NCI-H82 treated with DMSO at 0.1 percent for 48 hours (cell line): ENCODE measurements at regions not wholly inside any gene's neighbourhood (a gene's known extent, or its start where the extent isn't known, plus 50 kb on each side); places are given as distances from the start of the nearest gene placed in this dataset.
"Not testable (repeated sequence)": the region's sequence is repeated elsewhere in the genome, so short reads cannot be mapped to it uniquely, and the experiment has no call there.

ENCODE experiments used
- DNase-seq: peaks from one replicate; lab custom pipeline; 2025; ENCODE audit not compliant: unreplicated experiment; lab: John Stamatoyannopoulos, UW

DNA sequence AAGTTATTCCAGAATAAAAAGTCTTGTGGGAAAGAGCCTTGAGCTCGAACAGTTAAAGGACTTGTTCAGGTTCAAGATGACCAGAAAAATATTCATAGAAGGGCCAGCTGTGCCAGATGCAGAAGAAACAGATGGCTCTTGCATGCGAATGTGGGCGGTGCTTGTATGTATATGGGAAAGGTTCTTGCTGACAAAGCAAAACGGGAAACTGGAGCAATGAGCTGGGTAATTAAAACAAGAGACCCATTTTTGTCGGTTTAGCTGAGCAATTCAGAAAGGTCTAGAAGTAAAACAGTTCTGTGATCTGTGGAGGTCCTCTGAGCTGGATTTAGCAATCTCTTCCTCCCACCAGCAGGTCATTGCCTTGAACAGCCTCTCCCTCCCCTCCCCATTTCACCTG, 107.2 kb upstream of the MARK1 start:
- no peak for DNase-seq

DNA sequence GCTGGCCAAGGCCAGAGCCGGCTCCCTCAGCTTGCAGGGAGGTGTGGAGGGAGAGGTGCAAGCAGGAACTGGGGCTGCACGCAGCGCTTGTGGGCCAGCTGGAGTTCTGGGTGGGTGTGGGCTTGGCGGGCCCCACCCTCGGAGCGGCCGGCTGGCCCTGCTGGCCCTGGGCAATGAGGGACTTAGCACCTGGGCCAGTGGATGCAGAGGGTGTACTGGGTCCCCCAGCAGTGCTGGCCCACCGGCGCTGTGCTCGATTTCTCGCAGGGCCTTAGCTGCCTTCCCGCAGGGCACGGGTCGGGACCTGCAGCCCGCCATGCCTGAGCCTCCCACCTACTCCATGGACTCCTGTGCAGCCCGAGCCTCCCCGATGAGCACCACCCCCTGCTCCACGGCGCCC, 115.6 kb upstream of the MARK1 start:
- not testable (repeated sequence) for DNase-seq

DNA sequence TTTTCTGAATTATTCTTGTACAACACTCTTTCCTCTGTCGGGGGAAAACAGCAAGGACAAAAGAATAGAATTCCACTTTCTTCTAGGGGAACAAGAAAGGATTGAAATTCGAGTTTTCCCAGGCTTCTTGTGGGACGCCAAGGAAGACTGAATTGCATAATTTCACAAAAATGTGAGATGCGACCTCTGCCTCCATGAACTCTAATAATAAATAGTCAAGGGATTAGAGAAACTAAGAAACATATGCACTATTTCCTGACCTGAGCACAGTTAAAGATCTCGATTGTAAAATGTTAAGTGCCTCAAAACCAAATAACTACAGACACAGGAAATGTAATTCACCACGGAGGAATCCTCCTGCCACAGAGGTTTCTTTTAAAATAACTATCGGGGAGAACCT, 117.3 kb upstream of the MARK1 start:
- no peak for DNase-seq

DNA sequence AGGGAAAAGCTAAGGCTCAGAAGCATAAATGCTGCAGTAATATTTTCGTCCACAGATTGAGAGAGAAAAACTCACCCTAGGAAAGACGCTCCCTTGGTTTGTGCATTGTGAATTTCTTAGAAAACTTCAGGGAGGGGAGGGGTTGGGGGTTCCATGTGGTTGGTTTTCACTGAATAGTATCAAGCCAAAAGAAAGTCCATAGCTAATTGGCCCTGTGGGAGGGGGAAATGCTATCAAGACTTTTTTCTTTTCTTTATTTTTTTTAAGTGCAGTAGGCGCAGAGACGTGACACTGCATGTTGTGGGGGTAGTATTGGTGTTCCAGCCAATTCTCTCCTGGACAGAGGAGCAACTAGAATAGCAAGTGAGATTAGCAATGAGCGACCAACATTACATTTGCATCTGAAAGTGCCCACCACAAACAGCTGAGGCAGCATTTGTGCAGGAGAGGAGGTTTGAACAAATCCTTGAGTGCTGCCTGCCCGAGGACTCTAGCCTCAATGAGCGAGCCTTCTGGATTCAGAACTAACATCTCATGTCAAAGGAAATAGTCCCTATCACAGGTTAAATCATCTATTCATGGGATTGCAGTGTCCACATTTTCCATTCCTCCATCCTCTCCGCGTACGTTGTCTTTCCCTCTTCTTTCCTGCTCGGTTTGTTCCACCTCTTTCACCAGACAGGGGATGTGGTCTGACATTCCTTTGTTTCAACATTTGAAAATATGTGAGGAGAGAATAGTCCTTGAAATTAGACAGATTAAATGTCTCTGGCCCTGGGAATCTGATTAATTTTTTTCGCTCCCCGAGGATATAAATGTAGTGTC, 118.0 kb upstream of the MARK1 start:
- DNase-seq, result no peak

DNA sequence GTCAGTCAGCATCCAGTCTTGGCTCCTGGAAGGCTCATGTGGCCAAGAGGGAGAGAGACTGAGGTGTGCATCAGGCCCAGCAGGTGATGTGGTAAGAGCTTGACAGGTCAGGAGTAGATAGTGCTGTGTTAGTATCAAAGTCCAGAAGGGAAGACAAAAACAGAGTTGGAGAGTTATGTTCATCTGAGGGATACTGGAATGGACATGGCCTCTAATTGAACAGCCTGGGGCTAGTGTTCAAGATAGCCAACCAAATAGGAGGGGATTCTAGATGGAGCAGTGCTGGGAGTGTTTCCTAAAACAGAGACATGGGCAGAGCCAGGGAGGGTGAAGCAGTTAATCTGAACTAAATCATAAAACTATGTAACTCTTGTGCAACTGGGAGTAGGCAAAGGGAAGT, 120.7 kb upstream of the MARK1 start:
- no peak for DNase-seq

DNA sequence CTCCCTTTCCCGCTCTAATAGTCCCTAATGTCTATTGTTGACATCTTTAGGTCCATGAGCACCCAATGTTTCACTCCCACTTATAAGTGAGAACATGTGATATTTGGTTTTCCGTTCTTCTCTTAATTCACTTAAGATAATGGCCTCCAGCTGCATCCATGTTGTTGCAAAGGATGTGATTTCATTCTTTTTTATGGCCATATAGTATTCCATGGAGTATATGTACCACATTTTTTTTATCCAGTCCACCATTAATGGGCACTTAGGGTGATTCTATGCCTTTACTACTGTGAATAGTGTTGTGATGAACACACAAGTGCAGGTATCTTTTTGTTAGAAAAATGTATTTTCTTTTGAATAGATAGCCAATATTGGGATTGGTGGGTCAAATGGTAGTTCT, 126.0 kb upstream of the RAB3GAP2 start:
- no peak for DNase-seq

DNA sequence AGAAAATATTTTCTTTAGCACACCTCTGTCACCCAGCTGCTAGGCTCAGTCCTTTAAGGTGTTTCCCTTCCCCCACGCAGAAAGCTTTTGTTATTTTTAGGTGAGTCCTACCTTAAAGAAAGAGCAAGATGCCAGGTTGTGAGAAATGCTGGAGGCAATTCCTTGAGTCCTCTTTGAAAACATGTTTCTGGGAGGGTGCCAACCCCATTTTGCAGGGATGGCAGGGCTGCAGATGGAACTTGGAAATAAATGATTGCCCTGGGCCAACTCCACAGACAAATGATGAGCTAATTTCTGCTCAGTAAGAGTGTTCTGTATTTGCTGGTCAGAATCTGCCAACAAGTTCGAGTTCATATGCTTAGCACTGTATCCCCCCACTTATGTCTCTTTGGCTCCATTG, 119.2 kb upstream of the RAB3GAP2 start:
- DNase-seq, result no peak

DNA sequence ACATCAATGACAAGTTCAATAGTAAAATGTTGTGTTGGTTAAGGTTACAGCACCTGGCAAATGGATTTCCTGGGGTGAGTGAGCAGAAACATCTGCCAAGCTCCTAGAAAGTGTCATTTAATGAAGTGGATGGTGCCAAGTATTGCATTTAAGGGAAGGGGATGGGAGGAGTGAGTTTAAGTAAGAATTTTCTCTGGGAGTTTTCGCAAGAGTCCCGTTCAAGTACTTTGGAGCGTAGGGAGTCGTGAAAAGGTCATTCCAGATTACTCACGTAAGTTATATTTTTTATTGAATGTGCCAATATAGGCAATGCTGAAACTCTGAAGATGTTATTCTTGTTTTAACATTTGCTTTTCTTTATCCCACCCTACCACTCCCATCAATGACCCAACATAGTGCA, 117.4 kb upstream of the RAB3GAP2 start:
- no peak for DNase-seq

DNA sequence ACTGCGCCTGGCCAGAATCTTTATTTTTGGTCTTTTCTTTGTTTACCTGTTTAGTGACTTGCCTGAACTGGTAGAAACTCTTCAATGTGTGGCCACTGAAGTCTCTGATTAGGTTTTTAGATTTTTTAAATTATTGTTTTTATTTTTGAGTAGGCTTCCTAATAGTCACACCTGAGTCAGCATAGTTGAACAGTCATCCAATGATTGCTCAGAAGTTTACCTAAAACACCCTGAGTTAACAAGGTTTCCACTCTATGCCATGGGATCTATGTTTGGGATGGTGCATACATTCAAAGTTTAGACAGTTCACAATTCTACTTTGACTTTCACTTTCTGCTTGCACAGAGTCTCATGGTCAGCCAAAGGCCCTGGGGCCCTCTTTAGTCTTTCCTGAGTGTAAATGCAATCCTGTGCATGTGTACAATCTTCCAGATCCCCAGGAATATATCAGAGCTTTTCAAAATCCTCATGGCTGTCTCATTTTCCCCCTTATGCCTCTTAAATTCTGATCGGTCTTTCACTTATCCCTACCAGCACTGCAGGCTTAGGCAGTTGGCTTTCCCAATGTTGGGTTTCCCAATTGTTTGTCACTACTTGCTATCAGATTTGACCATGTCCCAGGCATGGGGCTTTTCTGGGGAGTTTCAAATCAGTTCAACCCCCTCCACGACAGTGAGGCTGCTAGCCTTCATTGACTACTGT, 114.4 kb upstream of the RAB3GAP2 start:
- DNase-seq, result no peak

DNA sequence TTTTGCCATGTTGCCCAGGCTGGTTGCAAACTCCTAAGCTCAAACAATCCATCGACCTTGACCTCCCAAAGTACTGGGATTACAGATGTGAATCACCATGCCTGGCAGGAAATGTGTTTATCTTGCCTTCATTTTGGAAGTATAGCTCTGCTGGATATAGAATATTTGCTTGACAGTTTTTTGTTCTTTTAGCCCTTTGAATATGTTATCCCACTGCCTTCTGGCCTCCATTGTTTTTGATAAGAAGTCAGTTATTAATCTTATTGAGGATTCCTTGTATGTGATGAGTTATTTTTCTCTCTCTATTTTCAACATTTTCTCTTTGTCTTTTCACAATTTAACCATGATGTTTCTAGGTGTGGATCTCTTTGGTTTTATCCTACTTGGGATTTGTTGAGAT, 112.9 kb upstream of the RAB3GAP2 start:
- no peak for DNase-seq

DNA sequence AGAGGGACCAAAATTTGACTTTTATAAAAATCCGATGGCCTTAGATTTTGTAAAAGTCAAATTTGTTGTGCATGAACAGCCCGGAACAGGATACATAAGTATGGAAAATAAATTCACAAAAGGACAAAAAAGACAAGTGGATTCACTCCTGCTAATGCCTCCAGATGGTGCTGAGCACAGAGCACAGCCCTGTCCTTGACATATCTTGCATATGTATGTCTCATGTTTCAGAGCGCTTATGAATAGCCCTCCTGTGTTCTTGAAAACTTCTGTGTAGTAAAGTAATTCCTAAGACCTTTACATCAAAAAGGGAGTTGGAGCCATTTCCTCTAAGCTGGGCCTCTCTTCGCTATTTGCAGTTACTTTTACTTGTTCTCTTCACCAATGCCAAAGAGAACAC, 110.7 kb upstream of the RAB3GAP2 start:
- no peak for DNase-seq

DNA sequence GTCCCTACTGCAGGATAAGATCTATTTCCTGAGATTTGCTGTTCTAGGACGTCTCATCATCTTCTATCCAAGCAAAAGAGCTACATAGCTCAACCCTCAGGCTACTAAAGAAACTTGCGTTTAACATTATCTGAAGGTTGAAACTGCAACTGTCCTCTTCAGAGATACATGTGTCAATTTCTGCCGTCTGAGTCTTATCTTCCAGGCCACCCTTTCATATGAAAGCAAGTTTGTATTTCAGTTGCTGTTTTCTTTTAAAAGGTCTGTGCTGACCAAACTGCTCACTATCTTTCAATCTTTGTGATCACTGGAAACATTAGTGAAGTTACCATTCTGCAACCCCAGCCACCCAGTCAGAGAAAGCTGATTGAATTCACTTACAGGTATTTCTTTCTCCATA, 108.6 kb upstream of the RAB3GAP2 start:
- no peak for DNase-seq

DNA sequence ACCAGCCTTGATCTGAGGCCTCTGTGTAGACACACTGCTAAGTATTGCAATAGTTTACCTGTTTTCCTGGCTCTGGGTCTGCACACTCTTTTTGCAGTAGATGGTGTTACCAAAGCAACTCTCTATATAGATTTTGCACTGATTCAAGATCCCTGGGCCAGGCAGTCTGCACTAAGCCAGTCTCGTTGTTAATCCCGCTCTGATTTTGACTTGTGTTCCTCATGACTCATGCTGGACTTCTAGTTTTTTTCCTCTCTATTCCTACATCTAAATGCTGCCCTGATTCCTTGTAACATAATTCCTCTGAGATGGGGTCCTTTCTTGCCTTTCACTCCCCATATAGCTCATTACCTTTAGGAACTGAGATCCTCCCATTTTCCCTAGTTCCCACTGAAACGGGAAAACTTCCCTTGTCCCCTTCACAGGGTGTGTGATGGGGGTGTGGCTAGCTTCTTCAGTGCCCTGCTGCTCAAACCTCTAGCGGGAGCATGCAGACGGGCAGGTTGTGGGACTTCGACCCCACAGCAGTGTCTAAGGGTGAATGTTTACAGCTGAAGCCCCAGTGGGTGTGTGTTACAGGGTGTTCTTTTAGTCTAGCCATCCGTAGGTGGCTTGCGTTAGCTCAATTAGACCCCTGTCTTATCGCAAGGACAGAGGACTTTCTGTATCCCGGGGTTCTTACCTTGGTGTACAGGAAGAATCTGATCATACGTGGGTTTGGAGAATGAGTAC, 106.5 kb upstream of the RAB3GAP2 start:
- DNase-seq, result no peak

DNA sequence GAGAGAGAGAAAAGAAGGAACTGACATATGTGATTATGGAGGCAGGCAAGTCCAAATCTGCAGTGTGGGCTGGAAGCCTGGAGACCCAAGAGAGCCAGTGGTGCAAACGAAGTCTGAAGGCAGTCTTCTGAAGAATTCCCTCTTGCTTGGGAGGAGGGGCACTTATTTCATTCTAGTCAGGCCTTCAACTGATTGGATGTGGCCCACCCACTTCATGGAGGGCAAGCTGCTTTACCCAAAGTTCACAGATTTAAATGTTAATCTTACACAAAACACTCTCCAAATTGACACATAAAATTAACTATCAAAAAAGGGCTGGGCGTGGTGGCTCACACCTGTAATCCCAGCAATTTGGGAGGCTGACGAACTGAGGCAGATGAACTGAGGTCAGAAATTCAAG, 103.5 kb upstream of the RAB3GAP2 start:
- no peak for DNase-seq

DNA sequence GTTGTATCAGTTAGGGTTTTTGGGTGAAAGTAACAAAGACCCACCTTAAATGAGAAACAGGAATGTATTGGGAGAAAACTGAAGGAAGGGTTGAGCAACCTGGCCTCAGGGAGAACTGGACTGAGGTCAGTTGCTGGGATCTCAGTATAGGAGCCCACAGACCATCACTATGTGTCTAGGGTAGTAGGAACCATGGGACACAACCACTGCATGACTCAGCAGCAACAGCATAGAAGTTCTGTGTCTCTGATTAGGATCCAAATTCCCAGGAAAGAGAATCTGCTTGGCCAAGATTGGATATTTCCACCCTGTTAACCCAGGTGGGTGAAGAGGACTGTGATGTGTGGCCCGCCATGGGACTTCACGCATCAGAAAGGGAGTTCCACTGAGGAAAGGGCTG, 102.2 kb upstream of the RAB3GAP2 start:
- DNase-seq, result no peak

DNA sequence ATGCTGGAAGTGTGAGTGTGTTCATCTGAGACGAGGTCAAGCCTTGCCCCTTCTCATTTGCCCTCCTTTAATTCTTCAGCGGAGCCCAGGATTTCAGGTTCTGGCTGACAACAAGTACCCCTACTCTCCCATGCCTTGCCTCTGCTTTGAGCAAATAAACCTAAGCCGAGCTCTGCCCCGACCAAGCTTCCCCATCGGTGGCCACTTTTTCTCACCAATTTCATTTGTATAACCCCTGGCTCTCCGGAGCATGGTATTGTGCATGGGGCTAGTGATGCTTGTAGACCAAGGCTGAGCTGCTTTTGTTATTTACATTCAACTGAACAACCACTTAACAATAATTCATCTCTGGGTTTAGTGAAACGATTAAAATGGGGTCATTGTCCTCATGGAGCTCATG, 100.2 kb upstream of the RAB3GAP2 start:
- DNase-seq, result no peak

DNA sequence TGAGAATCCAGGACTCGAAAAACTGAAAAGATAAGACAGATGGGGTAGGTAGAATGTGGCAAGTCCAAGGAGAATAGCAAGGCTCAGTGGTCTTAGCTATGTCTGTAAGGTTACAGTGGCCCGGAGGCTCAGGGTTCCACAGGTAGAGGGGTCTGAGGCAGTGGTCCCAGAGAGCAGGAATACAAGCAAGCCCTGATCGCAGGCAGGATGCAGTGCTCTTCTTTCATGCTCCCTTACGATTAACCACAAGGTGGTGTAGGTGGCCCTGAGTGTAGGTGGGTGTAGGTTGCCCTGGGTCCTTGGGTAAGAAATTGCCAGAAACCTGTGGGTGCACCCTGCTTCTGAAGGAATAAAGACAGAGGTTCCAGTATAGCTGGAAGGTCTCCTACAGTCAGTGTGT, 99.1 kb upstream of the RAB3GAP2 start:
- DNase-seq, result peak; percentile 27

DNA sequence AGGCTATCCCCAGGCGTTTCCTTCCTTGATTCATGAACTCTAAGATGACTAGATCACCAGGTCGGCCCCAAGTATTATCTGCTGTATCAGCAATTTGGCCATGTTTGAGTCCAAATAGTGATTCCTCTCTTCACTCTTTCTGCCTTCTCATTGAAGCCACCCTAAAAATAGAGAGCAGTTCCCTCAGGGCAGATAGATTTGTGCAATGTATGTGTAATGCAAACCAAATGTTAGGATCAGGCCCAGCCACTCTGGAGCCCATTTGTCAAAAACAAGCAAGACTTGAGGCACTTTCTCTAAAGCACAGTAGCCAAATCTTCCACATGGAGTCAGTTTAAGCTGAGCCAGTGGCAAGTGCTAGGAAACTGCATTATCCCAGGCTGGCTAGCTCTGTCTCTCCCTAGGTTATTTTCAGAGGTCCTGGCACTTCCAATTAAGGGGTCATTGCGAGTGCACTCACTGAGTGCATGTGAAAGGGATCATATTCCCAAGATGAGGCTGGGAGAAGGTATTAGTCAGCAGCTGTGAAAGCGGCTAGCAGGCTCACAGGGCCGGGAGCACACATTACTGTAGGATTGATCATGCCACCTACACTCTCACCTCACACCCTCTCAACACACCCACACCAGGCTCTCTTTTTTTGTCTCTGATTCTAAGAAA, 97.9 kb upstream of the RAB3GAP2 start:
- DNase-seq, result peak; percentile 88

DNA sequence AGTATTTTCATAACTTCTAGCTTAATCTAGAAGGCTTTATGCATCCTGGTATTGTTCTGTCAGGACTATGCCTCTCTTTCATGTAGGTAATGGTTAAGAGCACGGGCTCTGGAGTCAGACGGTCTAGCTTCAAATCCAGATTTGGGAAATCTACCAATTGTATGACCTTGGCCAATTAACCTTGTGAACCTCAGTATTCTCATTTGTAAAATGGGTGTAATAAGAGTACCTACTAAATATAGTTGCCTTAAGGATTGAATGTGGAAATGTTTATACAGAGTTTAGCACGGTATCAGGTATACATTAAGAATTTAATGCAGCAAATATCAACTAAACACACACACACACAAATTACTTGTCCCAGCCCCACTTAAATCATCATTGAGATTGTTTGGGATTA, 97.3 kb upstream of the RAB3GAP2 start:
- no peak for DNase-seq

DNA sequence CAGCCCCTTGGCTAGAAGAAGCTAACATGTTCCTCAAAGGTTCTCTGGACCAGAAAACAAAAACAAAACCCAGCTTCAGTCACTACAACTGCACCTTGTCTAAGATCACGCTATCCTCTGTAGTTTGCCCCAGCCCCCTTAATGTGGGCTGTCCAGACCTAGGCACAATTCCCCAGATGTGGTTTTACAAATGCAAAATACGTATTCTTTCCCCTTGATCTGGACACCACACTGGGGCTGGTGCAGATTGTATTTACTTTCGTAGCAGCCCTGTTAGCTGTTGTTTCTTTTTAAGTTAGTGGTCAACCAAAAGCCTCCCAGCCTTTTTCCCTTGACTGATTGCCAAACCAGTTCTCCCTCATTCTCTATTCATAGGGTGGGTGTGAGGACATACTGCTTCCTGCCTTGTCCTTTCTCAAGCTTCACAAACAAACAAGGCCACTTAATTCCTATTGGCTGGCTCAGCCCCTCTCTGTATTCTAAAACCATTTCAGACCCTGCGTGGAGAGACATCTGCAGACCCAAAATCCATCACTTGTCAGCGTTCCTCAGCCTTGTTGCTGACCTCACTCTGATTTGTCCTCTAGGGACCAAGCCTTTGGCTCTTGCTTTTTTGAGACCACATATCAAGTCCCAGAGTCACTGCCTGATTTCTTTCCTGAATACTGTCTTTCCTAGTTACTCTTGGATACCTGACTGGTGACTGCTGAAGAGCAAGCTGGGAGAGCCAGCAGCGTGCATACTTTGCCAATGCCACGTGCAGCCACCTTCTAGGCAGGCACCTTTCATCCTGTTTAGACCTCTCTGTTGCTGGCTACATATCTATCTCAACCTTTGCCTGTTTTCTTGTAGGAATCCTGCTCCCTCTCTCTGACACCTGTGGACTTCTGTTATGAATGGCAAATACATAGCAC, 96.4 kb upstream of the RAB3GAP2 start:
- DNase-seq, result peak; percentile 18
